Endothelial cell of umbilical vein (primary cell): ENCODE measurements at regions not wholly inside any gene's neighbourhood (a gene's known extent, or its start where the extent isn't known, plus 50 kb on each side); places are given as distances from the start of the nearest gene placed in this dataset.

Experiments used
- CTCF ChIP-seq, 2 donors: IDR thresholded peaks; 1 replicate in 1 of 2; 2 replicates in 1 of 2; pipeline ENCODE4 v1.5.1; 2011; ENCODE audit warnings: low read length in 2 of 2, mild to moderate bottlenecking in 2 of 2, moderate library complexity in 2 of 2, control low read depth in 1 of 2, inconsistent platforms in 1 of 2, low read depth in 1 of 2; ENCODE audit not compliant: insufficient read depth in 1 of 2; ENCODE audit errors: extremely low read depth in 1 of 2
- EZH2 ChIP-seq: IDR thresholded peaks from 2 replicates; pipeline ENCODE4 v1.6.1; 2012; ENCODE audit warnings: borderline replicate concordance, low read depth, mild to moderate bottlenecking, moderate library complexity, low read length, inconsistent platforms; ENCODE audit not compliant: severe bottlenecking
- MYC ChIP-seq: IDR thresholded peaks from one replicate; pipeline ENCODE4 v1.6.1; 2011; ENCODE audit warnings: mild to moderate bottlenecking, low read depth, low read length
- POLR2A ChIP-seq: IDR thresholded peaks from 2 replicates; pipeline ENCODE4 v1.6.1; 2012; ENCODE audit warnings: low read depth, mild to moderate bottlenecking, control low read depth, low read length

- TF ChIP-seq POLR2A = no peak
- TF ChIP-seq EZH2 = no peak
- TF ChIP-seq CTCF (IDR thresholded peaks at IDR 0.05; ENCODE audit: extremely low read depth in 1 of 2, insufficient read depth in 1 of 2, low read depth in 1 of 2, low read length in 2 of 2) = no peak
- no peak for TF ChIP-seq MYC
Measured at GRCh38 chr17:68759002-68759342, 157.8 kb upstream of the FAM20A start.
